ENCODE measurements at regions not wholly inside any gene's neighbourhood (a gene's known extent, or its start where the extent isn't known, plus 50 kb on each side); places are given as distances from the start of the nearest gene placed in this dataset.

DNA sequence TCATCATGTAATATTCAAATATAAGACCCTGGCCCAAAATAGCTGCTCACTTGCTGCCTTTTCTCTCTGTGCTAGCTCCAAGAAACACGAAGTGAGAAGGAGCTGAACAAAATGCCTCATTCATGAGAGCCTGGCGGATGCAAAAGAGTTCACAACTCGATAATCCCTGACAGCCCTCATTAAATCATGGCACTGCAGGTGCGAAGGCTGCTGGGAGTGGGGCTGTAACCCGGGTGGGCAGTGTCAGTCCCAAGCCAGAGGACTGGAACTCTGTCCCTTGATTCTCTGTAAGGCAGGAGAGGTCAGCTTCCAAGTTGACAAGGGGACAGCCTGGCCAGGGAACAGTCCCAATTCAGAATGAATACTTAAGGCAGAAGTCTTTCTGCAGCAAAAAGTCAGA lies 318.5 kb downstream of the CDC5L start:
- H3K9me3 ChIP-seq: no peaks in the 10 kb centered on the region
- H3K27ac ChIP-seq: no peak overlapping the region
- intact Hi-C loops (cut with DNase I): no loop called here
- no peak for ATAC-seq
- no peak overlapping the region for H3K4me3 ChIP-seq
- H3K36me3 ChIP-seq: no peaks in the 10 kb centered on the region
- H3K4me1 ChIP-seq: no peaks in the 10 kb centered on the region
- TF ChIP-seq, protein P1, sequence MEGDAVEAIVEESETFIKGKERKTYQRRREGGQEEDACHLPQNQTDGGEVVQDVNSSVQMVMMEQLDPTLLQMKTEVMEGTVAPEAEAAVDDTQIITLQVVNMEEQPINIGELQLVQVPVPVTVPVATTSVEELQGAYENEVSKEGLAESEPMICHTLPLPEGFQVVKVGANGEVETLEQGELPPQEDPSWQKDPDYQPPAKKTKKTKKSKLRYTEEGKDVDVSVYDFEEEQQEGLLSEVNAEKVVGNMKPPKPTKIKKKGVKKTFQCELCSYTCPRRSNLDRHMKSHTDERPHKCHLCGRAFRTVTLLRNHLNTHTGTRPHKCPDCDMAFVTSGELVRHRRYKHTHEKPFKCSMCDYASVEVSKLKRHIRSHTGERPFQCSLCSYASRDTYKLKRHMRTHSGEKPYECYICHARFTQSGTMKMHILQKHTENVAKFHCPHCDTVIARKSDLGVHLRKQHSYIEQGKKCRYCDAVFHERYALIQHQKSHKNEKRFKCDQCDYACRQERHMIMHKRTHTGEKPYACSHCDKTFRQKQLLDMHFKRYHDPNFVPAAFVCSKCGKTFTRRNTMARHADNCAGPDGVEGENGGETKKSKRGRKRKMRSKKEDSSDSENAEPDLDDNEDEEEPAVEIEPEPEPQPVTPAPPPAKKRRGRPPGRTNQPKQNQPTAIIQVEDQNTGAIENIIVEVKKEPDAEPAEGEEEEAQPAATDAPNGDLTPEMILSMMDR (IDR thresholded peaks at IDR 0.05): no peak
- no peaks in the 10 kb centered on the region for H3K27me3 ChIP-seq
- no peak for DNase-seq

DNA sequence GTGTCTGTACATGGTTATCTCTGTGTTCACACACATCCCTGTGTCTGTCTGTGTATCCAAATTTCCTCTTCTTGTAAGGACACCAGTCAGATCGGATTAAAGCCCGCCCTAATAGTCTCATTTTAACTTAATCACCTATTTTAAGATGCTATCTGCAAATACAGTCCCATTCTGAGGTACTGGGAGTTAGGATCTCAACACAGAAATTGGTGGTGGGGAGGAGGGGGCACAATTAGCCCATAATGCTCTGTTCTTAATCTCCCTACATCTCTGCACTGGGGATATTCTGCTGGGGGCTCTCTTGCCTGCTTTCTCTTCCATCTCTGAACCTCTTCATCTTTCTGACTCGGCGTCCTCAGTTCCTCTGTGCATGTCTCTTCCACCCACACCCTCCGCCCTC lies 320.7 kb downstream of the CDC5L start:
- no peaks in the 10 kb centered on the region for H3K9me3 ChIP-seq
- H3K4me1 ChIP-seq: no peaks in the 10 kb centered on the region
- no peaks in the 10 kb centered on the region for H3K36me3 ChIP-seq
- no peaks in the 10 kb centered on the region for H3K27me3 ChIP-seq
- H3K4me3 ChIP-seq: no peak overlapping the region
- H3K27ac ChIP-seq: no peak overlapping the region
- intact Hi-C loops (cut with DNase I): no loop called here
- ATAC-seq (no peak), DNase-seq (no peak)
- TF ChIP-seq, protein P1 (IDR thresholded peaks at IDR 0.05): no peak

DNA sequence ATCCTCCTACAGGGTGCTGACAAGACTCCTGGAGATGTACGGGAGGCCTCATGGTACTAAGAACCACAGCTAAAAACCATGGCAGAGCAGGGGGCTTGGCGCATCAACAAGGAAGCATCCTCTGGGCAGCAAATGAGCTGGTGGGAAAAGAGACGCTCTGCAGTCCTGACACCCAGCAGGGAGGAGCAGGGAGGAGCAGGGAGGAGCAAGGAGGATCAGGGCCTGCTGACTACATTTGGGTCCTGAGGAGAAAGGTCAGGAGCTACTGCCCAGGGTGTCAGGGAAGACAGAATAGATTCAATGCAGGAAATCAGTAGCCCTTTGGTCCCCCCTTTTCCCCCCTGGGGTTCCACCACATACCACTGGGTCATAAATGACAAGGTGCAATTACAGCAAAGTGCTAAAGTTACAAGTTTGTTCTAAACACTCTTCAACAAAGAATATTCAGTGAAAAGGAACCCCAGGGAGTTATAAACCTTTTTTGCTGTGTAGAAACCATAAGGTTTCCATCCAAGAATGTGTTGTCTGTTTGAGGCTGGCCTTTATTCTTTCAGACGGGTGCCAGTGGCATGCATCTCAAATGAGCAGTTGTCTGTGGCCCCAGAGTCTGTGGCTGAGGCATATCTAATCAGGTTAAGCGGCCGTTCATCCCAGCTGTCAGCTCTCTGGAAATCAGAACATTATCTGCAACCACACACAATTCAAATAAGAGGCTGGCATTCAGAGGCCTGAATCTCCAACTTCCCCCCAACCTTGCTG lies 325.0 kb downstream of the CDC5L start:
- H3K9me3 ChIP-seq: no peaks in the 10 kb centered on the region
- ATAC-seq (no peak), DNase-seq (no peak)
- H3K4me1 ChIP-seq: no peaks in the 10 kb centered on the region
- TF ChIP-seq, protein P1 (IDR thresholded peaks at IDR 0.05): no peak
- no peaks in the 10 kb centered on the region for H3K36me3 ChIP-seq
- H3K27me3 ChIP-seq: no peaks in the 10 kb centered on the region
- H3K27ac ChIP-seq: no peak overlapping the region
- intact Hi-C loops (cut with DNase I): no loop called here
- no peak overlapping the region for H3K4me3 ChIP-seq

DNA sequence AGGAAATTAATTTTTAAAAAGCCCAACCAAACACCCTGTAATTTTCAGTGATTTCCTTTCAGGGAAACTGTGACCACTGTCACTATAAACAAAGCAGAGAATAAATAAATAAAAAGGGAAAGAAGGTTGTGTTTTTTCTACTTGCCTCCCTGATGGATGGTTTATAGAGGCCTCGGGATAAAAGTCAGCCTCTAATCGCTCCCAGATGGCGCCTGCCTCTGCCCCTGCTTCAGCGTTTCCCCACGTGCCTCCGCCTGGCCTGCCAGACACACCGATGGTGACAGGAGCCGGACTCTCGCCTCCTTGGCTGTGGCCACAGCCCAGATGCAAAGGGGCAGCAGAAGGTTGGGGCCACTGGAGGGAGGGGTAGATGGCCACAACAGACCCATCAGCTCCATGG lies 327.7 kb downstream of the CDC5L start:
- Histone ChIP-seq H3K27me3 (no peaks in the 10 kb centered on the region), H3K9me3 (no peaks in the 10 kb centered on the region), H3K27ac (no peak overlapping the region), H3K4me1 (no peaks in the 10 kb centered on the region), H3K4me3 (no peak overlapping the region), H3K36me3 (no peaks in the 10 kb centered on the region)
- DNase-seq (no peak), ATAC-seq (no peak)
- TF ChIP-seq, protein P1 (IDR thresholded peaks at IDR 0.05): no peak
- intact Hi-C loops (cut with DNase I): no loop called here

DNA sequence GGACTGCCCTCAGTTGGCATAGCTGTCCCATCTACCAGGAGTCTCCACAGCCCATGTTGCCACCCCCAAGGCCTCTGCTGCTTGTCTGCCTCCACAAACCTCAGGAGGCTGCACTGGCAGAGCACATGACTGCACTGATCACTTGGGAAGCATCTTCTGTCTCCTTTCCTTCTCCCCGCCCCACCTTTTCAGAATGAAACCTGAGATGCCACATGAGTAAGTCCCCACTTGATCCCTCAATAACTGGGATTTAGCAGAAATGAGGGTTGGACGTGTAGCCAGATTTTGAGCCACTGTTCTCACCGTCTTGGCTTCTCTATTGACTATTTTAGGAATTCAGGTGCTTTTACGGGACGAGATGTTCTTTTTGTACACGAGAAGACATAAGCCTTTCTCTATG lies 328.4 kb downstream of the CDC5L start:
- intact Hi-C loops (cut with DNase I): no loop called here

More for the DNA sequence above, 328.4 kb downstream of the CDC5L start:
- TF ChIP-seq, protein P1 (IDR thresholded peaks at IDR 0.05): no peak
- Histone ChIP-seq H3K36me3 (no peaks in the 10 kb centered on the region), H3K4me3 (no peak overlapping the region), H3K4me1 (no peaks in the 10 kb centered on the region), H3K9me3 (no peaks in the 10 kb centered on the region), H3K27me3 (no peaks in the 10 kb centered on the region), H3K27ac (no peak overlapping the region)
- DNase-seq (no peak), ATAC-seq (no peak)
